HG02571 (cell line): ENCODE measurements at regions not wholly inside any gene's neighbourhood (a gene's known extent, or its start where the extent isn't known, plus 50 kb on each side); places are given as distances from the start of the nearest gene placed in this dataset.

ENCODE experiments used
- ATAC-seq: cut with Tn5 transposase; IDR thresholded peaks from one replicate; pipeline ENCODE4 v1.9.1; 2021; ENCODE audit warnings: mild to moderate bottlenecking, moderate library complexity; ENCODE audit not compliant: unreplicated experiment

DNA sequence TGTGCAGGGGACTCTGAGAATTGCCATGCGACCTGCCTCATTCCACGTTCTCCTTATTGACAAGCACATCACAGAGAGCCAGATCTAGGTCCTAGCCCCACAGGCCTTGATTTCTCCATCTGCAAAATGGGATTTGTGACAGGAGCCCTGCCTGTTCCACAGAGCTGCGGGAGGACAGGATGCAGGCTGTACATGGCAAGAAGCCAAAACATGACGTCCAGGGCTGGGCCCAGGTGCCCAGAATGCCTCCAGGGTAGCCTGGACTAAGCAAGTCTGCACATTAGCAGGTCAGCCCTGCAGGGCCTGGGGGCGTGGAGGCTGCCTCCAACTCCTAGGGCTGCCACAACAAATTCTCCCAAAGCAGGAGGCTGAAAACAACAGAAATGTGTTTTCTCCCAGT, 235.7 kb upstream of the SDK2 start:
- no peak for ATAC-seq

DNA sequence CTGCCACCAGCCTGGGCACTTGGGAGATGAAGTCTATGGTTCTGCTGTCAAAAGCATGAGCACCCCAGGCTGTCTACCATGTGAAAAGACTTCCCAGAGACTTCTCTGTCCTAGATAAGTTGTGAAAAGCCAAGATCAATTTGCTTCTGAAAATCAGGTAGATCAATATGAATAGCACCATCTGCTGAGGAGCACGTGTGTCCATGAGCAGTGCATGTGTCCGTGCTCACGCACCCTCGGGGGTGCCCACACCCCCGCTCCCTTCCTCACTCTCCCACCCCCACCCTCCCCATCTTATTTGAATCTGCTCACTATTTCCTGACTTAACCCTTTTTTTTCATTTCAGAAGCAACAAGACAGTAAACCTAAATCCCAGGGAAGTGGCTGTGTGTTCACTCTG, 238.3 kb upstream of the SDK2 start:
- no peak for ATAC-seq

DNA sequence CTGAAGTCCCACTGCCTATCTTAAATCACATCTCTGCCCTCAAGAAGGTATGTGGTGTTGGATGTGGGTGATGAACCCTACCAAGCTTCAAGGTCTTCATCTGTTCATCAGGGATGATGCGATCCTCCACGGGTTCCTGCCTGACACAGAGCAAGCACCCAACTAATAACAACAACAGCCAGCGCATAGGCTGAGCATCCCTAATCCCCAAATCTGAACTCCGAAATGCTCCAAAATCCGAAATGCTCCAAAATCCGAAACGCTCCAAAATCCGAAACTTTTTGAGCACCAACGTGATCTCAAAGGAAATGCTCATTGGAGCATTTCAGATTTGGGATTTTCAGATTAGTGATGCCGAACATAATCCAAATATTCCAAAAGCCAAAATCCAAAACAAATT, 238.9 kb upstream of the SDK2 start:
- no peak for ATAC-seq

DNA sequence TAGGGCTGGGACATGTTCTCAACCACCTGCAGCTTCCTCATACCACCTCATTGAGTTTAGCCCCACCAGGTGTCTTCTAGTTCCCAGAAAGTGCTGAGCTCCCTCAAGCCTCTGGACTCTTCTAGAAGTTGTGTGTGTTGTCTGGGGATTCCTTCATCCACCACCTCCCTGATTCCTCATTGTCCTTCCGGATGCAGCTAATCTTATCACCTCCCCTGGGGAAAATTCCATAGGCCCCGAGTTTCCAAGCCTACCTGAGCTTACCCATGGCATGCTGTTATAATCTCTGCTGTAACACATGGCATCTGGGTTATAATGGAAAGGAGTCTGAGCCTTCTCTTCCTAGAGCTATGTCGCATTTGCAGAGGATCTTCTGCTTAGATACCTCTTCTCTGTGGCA, 243.5 kb upstream of the SDK2 start:
- ATAC-seq, result no peak

DNA sequence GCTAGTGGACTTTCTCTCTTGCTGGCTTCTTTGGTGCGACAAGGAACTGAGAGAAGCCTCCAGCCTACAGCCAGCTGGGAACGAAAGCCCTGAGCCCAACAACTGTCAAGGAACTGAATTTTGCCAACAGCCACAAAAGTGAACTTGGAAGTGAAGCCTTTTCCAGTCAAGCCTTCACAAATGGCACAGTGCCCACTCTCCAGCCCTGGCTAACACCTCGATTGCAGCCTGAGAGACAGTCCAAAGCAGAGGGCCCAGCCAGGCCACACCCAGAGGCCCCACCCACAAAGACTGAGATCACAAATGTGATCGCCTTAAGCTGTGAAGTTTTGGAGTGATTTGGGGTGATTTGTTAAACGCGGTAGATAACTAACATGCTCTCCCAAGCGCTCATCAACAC, 244.6 kb upstream of the SDK2 start:
- no peak for ATAC-seq

DNA sequence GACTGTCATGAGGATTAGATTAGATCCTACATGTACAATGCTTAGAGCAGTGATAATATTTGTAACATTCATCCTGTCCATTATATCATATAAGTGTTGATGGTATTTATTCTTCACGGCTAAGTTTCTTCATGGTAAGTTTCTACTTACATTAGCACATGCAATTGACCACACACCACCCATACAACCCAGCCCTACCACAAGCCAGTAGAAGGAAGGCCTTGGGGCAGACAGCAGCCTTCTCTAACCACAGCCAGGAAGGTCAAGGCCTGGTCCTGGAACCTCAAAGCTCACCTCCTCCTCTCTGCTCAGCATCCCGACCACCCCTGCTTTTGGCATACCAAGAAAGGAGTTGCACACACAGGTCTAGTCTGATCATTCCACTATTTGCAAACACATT, 245.2 kb upstream of the SDK2 start:
- ATAC-seq, result no peak

DNA sequence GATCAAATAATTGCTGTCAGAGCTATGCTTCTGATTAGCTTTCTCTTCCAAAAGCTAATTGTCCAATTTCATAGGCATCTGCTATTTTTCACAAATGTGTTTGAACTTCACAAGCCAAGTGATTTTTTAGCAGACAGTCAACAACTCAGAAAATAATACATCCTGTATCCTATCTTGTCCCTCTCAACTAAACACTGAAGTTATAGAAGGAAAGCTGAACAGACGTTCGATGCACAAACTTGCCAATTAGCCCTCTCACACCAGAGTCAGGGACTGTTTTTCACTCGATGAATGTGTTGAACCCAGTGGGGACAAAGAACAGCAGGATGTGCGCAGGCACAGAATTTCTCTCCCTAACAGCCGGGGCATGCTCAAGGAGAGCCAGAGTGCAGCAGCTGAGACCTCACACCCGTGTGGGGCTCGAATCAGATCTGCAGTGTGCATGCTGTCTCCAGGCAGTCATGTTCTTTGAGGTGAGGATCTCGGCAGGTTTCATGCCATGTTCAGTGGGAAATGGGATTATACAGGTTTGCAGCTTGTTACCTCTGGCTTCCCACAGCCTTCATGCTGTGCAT, 246.7 kb upstream of the SDK2 start:
- ATAC-seq, result no peak

DNA sequence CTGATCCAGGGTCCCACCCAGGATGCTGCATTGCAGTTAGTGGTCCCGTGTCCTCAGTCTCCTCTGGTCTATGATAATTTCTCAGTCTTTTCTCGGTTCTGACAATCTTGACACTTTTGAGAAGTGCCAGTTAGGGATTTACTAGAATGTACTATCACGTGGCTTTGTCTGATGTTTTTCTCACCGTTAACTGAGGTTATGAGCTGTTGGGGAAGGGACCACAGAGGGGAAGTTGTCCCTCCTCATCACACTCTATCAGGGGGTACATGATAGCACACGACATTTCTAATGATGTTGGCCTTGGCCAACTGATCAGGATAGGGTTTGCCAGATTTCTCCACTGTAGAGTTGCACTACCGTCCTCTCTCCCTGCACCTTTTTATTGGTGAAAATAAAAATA, 250.9 kb upstream of the SDK2 start:
- ATAC-seq, result no peak

DNA sequence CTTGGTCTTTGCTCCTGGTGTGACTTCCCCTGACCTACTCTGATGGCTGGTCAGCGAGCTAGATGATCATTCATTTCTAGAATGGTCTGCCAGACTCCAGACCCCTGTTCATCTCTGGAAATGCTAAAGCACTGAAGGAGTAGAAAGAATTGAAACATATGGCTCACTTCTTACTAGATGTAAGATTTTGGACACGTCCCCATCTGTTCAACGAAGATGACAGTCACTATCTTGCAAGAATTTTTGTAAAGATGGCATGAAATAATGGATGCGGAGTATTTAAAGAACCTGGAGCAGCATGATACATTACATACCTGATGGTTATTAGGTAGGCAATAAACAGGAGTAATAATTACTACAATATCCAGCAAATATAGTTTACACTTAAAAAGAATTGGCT, 252.7 kb upstream of the SDK2 start:
- no peak for ATAC-seq

DNA sequence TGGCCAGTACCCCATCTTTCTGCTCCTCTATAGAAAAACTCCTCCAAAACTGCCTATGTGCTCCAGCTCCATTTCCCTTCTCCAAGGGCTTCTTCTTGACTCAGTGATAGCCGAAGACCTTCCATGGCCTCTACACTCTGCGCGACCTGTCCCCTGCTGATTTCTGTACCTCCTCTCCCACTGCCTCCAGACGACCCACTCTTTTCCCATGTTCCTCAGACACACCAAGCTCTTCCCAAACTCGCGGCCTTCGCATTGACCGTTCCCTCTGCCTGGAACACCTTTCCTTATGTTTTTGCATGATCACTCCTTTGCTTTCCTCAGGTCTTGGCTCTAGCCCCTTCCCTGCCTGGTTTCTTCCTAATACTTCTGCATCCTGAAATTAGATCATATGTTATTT, 255.6 kb upstream of the SDK2 start:
- no peak for ATAC-seq

DNA sequence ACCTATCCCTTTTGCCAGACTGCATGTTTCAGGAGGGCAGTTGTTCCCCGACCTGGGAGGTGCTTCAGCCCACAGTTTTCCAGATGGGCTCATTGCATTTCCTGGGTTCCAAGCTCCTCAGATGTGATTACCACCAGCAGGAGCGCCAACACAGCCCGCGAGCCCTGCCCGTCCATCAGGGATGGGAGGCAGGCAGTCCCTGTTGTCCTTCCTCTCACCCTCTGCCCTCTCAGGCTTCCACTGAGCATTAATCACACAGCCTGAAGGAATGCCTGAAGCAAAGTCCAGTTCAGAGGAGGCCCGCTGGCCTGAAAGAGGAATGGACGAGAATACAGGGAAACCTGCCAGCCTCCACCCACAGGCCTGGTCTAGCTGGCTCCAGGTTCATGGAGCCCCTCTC, 256.3 kb upstream of the SDK2 start:
- no peak for ATAC-seq

DNA sequence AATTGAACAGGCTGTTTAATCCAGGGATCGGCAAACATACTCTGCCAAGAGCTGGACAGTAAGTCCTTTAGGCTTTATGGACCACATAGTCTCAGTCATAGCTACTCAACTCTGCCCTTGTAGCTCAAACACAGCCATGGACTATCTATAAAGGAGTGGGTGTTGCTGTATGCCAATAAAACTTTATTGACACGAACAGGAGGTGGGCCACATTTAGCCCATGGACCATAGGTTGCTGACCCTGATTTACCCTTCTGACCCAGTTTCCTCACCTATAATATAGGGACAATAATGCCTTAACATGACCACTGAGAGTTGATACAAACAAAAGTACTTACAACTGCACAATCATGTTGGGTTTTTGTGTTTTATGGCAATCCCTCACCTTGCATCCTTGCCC, 257.0 kb upstream of the SDK2 start:
- no peak for ATAC-seq

DNA sequence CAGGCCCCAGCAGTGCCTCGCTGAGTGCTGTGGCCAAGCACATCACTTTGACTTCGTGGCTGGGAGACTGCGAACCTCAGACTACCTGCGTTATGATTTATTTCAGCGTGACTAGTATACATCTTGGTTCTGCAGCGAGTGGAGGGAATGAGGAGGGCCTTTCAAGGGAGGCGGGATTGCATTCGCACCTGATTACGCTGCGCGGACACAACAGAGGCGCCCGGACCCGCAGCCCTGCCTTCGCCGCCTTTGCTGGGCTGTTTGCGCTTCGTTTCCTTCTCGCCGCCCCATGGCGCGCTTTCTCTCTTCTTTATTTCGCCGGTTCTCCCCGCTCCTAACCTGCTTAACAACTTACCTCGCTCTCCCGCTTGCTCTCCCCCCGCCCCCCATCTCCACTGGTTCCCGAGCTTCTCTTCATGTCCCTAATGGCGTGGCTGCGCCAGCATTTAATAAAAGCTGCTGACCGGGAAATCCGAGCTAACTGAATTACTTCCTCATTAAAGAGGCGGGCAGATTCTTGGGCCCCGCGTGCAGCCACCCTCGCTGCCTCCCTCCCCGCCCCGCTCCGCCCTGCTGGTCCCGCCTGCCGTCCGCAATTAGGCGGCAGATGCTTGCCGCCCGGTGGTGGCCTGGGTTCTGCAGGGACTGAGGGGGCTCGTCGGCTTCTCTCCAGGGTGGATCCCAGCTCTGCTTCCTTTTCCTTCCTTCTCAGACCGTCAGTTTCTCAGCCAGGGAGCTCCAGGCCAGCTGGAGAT, 257.6 kb upstream of the SDK2 start:
- no peak for ATAC-seq

DNA sequence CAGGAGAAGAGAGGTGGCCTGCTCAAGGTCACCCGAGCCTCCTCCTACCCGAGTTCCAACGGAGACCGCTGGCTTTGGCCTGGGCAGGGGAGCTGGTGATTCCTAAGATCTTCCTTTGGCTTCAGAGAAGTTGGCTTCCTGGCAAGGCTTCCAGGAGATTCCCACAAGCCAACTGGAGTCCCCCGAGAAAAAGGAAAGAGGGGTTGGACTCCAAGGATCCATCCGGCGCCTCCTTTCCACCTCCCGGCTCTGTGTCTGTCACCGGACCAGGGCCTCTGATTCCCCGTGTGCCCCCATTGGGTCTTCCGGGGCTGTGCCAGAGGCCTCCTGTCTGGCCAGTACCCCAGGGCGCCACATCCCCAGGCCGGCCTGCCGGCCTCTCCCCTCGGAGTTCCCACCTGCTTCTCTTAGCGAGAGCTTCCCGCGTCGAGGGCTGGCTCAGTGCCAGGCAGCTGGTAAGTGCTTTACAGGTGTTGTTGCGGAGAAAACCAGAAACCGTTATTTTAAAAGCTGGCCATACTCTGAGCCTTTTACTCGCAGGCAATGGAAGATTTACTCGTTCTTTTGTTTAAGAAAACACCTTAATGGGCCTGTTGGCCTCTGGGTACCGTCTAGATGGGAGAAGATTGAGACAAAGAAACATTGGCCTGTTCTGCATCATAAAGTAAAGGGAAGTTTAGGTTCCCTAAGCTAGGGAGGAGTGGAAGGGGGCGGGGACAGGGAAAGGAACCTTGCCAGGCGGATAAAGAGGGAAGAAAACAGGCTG, 258.4 kb upstream of the SDK2 start:
- ATAC-seq, result no peak

DNA sequence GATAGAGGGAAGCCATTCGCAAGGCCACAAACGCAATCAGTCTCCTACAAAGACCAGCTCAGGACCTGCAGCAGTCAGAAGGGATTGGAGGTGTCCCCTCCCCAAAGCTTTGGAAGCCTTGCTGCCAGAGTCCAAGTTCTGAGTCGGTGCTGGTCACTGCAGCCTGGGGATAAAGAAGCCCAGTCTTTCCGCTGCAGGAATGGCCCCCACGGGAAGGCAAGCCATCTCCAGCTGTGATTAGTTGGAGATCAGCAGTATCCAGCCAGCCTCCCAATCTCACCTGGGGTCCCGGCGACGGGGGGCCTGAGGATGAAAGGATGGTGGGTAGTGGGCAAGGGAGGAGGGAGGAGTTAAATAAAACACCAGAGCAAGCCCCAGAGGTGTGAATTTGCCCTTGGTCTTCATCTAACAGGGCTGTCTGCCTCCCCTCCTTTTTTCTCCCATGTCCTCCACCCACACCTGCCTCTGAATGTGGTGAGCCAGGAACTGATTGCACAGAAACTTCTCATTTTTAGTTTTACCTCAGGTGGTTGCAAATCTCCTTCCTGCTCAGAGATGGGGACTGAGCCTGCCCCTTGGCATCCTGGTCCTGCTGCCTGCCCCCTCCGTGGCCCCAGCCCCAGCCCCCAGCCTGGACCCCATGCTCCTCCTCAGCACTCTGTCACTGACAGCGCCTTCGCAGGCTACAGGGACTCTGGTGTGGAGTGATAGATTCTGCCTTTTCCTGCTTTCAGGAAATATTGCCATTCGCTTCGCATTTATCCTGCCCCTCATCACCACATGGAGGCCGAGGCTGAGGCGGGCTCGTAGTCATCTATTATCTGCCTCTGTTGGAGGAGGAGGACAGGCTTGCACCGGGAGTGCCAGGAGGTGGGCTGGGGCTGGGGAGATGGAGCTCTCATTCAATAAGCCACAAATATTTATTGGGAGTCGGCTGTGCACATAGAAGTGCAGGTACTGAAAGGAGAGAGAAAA, 262.9 kb upstream of the SDK2 start:
- no peak for ATAC-seq

DNA sequence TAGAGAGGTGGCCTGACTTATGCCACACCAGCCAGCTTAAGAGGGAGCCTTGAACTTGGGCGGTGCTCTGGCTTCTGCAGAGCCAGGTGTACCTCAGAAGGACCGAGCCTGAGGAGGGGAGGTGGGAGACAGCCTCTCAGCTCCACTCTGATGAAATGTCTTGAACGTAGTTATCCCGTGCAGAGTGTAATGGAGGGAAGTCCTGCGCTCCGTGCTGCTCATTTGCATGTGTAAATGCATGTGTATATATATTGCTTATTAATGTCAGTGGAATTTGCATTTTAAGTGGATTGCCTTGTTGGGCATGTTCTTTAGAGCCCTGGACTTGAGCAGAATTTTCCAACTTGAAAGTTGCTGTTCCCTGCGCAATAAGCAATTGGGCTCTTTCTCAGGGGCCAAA, 264.9 kb upstream of the SDK2 start:
- ATAC-seq, result no peak

DNA sequence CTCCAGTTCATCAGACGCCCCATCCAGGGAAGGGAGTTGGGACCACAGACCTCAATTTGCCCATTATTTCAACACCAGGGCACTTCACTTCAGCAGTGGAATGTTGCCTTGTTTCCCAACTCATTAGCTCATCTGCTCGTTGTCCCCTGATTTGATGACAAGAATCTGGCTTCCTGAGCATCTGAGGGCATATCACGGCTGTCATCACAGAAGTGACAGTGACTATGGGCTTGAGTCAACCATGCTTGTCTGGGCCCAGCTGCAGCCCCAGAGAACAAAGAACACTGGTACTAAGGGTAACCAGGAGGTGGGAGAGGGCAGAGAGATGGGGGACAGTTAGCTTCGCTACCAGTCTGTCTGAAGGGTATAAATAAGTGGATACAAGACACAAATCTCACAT, 266.0 kb upstream of the SDK2 start:
- no peak for ATAC-seq

DNA sequence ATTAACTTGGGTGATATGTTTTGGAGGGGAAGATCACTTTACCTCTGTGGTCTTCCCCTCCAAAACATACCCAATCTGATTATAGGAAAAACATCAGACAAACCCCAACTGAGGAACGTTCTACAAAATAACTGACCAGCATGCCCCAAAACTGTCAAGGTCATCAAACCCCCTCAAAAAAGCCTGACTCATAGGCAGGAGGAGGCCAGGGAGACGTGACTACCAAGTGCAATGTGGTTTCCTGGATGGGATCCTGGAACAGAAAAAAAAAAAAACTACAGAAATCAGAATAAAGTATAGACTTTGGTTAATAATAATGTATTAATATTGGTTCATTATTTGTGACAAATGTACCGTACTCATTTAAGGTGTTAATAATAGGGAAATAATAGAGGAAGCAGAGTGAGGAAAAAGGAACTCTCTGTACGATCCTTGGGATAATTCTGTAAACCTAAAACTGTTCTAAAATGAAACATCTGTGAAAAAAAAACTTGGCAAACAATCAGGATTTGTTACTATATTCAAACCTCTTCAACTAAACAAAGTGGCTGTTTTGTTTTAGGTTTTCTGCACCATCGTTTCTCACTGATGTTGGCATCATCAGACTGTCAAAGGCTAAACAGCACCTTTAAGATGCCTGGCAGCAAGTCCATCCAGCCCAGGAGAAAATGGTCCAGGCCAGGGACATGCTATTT, 266.7 kb upstream of the SDK2 start:
- no peak for ATAC-seq

DNA sequence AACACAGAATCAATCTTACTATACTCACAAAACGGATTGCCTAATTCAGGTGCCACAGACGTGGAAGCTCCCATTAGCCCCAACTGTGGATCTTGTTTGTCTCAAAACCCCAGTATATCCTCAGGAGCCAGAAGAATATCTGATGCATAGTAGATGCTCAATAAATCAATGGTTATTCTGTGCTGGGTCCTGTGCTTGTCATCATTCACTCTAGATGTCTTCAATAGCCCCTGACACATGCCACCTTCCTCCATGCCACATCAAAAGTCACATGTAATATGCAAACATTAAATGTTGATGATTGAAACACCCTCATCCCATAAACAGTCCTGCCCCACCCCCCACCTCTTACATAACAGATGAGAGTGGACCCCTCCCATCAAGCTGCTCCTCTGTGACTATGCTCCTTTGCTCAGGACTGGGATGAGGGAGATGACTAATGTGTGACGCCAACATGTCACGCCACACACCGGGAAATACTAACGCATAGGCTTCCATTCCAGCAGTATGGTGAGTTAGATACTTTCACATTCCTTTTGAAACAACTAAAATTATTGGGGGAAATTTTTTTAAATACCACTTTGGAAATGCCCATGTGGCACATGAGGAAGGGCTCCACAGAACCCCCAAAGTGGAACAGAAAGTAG, 267.6 kb upstream of the SDK2 start:
- no peak for ATAC-seq

DNA sequence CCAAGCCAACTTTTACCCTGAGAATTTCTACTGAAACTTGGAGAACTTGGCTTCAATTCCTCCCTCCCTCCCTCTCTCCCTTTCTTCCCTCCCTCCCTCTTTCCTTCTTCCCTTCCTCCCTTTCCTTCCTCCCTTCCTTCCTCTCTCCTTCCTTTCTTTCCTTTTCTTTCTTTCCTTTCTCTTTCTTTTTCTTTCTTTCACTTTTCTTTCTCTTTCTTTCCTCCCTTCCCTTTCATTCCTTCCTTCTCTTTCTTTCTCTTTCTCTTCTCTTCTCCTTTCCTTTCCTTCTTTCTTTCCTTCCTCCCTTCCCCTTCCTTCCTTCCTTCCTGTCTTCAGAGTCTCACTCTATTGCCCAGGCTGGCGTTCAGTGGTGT, 268.1 kb upstream of the SDK2 start:
- no peak for ATAC-seq
